Sigmoid colon (tissue), 6 donors: ENCODE measurements at regions not wholly inside any gene's neighbourhood (a gene's known extent, or its start where the extent isn't known, plus 50 kb on each side); places are given as distances from the start of the nearest gene placed in this dataset.

Experiments
- DNase-seq: peaks from one replicate; pipeline ENCODE4 v3.0.0-alpha.2; 2019
- H3K27ac ChIP-seq, 4 donors: fragments of 200-600 bp; sonication (generic); one replicate each; pipeline ENCODE4 v1.5.1; 2016 to 2019; ENCODE audit warnings: mild to moderate bottlenecking in 1 of 4
- H3K27me3 ChIP-seq, 3 donors: fragments of 200-600 bp; sonication (generic); one replicate each; pipeline ENCODE4 v1.5.1; 2019; ENCODE audit warnings: mild to moderate bottlenecking in 1 of 3
- H3K36me3 ChIP-seq, 4 donors: fragments of 200-600 bp; sonication (generic); one replicate each; pipeline ENCODE4 v1.5.1; 2016 to 2019
- H3K4me1 ChIP-seq, 4 donors: fragments of 200-600 bp; sonication (generic); one replicate each; pipeline ENCODE4 v1.5.1; 2017 to 2019
- H3K4me3 ChIP-seq, 4 donors: fragments of 200-600 bp; sonication (generic); one replicate each; pipeline ENCODE4 v1.5.1; 2017 to 2019; ENCODE audit warnings: mild to moderate bottlenecking in 2 of 4, moderate library complexity in 1 of 4
- H3K9me3 ChIP-seq, 4 donors: fragments of 200-600 bp in 3 of 4; sonication (generic) in 3 of 4; one replicate each; pipeline versions ENCODE4 v1.5.1 to v1.6.1; 2013 to 2019
- CTCF ChIP-seq, 4 experiments: fragments of 450-650 bp in 3 of 4; fragments of 200-600 bp in 1 of 4; IDR thresholded peaks; one replicate each; pipeline ENCODE4 v1.5.1; 2016 to 2019; ENCODE audit warnings: antibody characterized with exemption in 4 of 4, mild to moderate bottlenecking in 3 of 4, moderate library complexity in 2 of 4
- EP300 ChIP-seq, 4 donors: sonication (generic); formaldehyde crosslinking; IDR thresholded peaks; one replicate each; pipeline ENCODE4 v1.6.1; 2017; ENCODE audit warnings: antibody characterized with exemption in 4 of 4
- POLR2A ChIP-seq, 2 donors: fragments of 450-650 bp; IDR thresholded peaks; one replicate each; pipeline ENCODE4 v1.6.1; 2016; ENCODE audit warnings: antibody characterized with exemption in 2 of 2, mild to moderate bottlenecking in 2 of 2, moderate library complexity in 2 of 2
- POLR2AphosphoS5 ChIP-seq, 4 donors: sonication (generic); formaldehyde crosslinking; IDR thresholded peaks; one replicate each; pipeline ENCODE4 v1.6.1; 2017; ENCODE audit warnings: antibody characterized with exemption in 4 of 4
- WGBS, 2 donors: extraction: QIAGEN DNeasy Blood & Tissue Kit; methylation state at CpG; one replicate each; pipeline ENCODE4 v1.1.7; 2013; 5-methylcytosine and 5-hydroxymethylcytosine counted together
- intact Hi-C: fragments of 100-400 bp; cut with DNase I; formaldehyde crosslinking; loops from one replicate; pipeline ENCODE4 v1.15.1; 2023
- donor health status: healthy with polysubstance abuse.
- donor health status: healthy.

- DNase-seq: no peak
- Histone ChIP-seq H3K27me3 (no peaks in the 10 kb centered on the region), H3K27ac (no peak overlapping the region), H3K9me3 (no peaks in the 10 kb centered on the region), H3K4me3 (no peak overlapping the region), H3K36me3 (no peaks in the 10 kb centered on the region), H3K4me1 (no peaks in the 10 kb centered on the region)
- WGBS, 2 donors: 0 to 30% methylated on average over 1 of the region's 1 CpG
- intact Hi-C loops: no loop called here
- TF ChIP-seq EP300 (IDR thresholded peaks at IDR 0.05): no peak
- no peak for TF ChIP-seq POLR2AphosphoS5 (IDR thresholded peaks at IDR 0.05)
- no peak for TF ChIP-seq CTCF (IDR thresholded peaks at IDR 0.05)
- no peak for TF ChIP-seq POLR2A (IDR thresholded peaks at IDR 0.05)
Observed at GRCh38 chr18:24923138-24923537, 428.8 kb downstream of the ZNF521 start.

GRCh38 chr18:24924066-24924716 lies 427.8 kb downstream of the ZNF521 start:
- Histone ChIP-seq H3K27ac (no peak overlapping the region), H3K27me3 (no peaks in the 10 kb centered on the region), H3K4me1 (no peaks in the 10 kb centered on the region), H3K4me3 (no peak overlapping the region), H3K9me3 (no peaks in the 10 kb centered on the region), H3K36me3 (no peaks in the 10 kb centered on the region)
- 94 to 97% methylated on average over 12 of the region's 12 CpGs for WGBS, 2 donors
- intact Hi-C loops: no loop called here
- no peak for DNase-seq
- TF ChIP-seq POLR2A (IDR thresholded peaks at IDR 0.05): no peak
- no peak for TF ChIP-seq POLR2AphosphoS5 (IDR thresholded peaks at IDR 0.05)
- TF ChIP-seq CTCF (IDR thresholded peaks at IDR 0.05): no peak
- TF ChIP-seq EP300 (IDR thresholded peaks at IDR 0.05): no peak

GRCh38 chr18:24926649-24927048 lies 425.3 kb downstream of the ZNF521 start:
- no peaks in the 10 kb centered on the region for H3K36me3 ChIP-seq
- TF ChIP-seq POLR2A (IDR thresholded peaks at IDR 0.05) (no peak), POLR2AphosphoS5 (IDR thresholded peaks at IDR 0.05) (no peak), EP300 (IDR thresholded peaks at IDR 0.05) (no peak), CTCF (IDR thresholded peaks at IDR 0.05) (no peak)
- H3K4me3 ChIP-seq: no peak overlapping the region
- intact Hi-C loops: no loop called here
- 34 to 44% methylated on average over 1 of the region's 1 CpG for WGBS, 2 donors
- H3K27ac ChIP-seq: no peak overlapping the region
- no peak for DNase-seq
- H3K27me3 ChIP-seq: no peaks in the 10 kb centered on the region
- no peaks in the 10 kb centered on the region for H3K9me3 ChIP-seq
- peaks cover 0 to 8% (median 0%) of the 10 kb centered on the region in 4 donors for H3K4me1 ChIP-seq

- no peaks in the 10 kb centered on the region for H3K36me3 ChIP-seq
- H3K27ac ChIP-seq: no peak overlapping the region
- intact Hi-C loops: no loop called here
- WGBS, 2 donors: 55 to 83% methylated on average over 8 of the region's 8 CpGs
- H3K4me3 ChIP-seq: no peak overlapping the region
- no peak for DNase-seq
- H3K9me3 ChIP-seq: no peaks in the 10 kb centered on the region
- peaks cover 0 to 8% (median 0%) of the 10 kb centered on the region in 4 donors for H3K4me1 ChIP-seq
- TF ChIP-seq EP300 (IDR thresholded peaks at IDR 0.05): no peak
- no peak for TF ChIP-seq POLR2A (IDR thresholded peaks at IDR 0.05)
- no peak for TF ChIP-seq CTCF (IDR thresholded peaks at IDR 0.05)
- TF ChIP-seq POLR2AphosphoS5 (IDR thresholded peaks at IDR 0.05): no peak
- H3K27me3 ChIP-seq: no peaks in the 10 kb centered on the region
Observed at GRCh38 chr18:24928301-24928878, 423.6 kb downstream of the ZNF521 start.
